ENCODE measurements at regions not wholly inside any gene's neighbourhood (a gene's known extent, or its start where the extent isn't known, plus 50 kb on each side); places are given as distances from the start of the nearest gene placed in this dataset.

- ATAC-seq (peak in 2 of 4 donors; percentile 10 to 55), DNase-seq (peak in 1 of 5 donors; percentile 21)
- 54 to 71% (median 65%) methylated on average over 9 of the region's 9 CpGs for WGBS, 4 donors
- Histone ChIP-seq H3K4me3 (no peak overlapping the region), H3K4me1 (peaks cover 0 to 10% (median 0%) of the 10 kb centered on the region in 12 donors), H3K27me3 (no peaks in the 10 kb centered on the region), H3K27ac (peak overlapping the region in 1 of 12 donors; percentile 9), H3K36me3 (no peaks in the 10 kb centered on the region), H3K9me3 (no peaks in the 10 kb centered on the region)
- TF ChIP-seq POLR2A (IDR thresholded peaks at IDR 0.05) (no peak), CTCF (IDR thresholded peaks at IDR 0.05) (no peak)
- intact Hi-C loops (cut with DNase I): no loop called here
Observed at GRCh38 chr6:22056398-22056797, 240.4 kb downstream of the PRL start.

GRCh38 chr6:22057962-22058361 lies 238.9 kb downstream of the PRL start:
- no peak for TF ChIP-seq CTCF (IDR thresholded peaks at IDR 0.05)
- TF ChIP-seq POLR2A (IDR thresholded peaks at IDR 0.05): no peak
- no peak overlapping the region for H3K4me3 ChIP-seq
- no peak overlapping the region for H3K27ac ChIP-seq
- WGBS, 4 donors: 85 to 92% (median 89%) methylated on average over 2 of the region's 2 CpGs
- intact Hi-C loops (cut with DNase I): no loop called here
- peaks cover 0 to 10% (median under 1%) of the 10 kb centered on the region in 12 donors for H3K4me1 ChIP-seq
- DNase-seq: no peak
- H3K36me3 ChIP-seq: no peaks in the 10 kb centered on the region
- no peaks in the 10 kb centered on the region for H3K9me3 ChIP-seq
- no peak for ATAC-seq
- H3K27me3 ChIP-seq: no peaks in the 10 kb centered on the region

GRCh38 chr6:22059126-22059525 lies 237.7 kb downstream of the PRL start:
- DNase-seq (no peak), ATAC-seq (no peak)
- 78 to 90% (median 84%) methylated on average over 3 of the region's 3 CpGs for WGBS, 4 donors
- no peaks in the 10 kb centered on the region for H3K9me3 ChIP-seq
- no peak for TF ChIP-seq CTCF (IDR thresholded peaks at IDR 0.05)
- TF ChIP-seq POLR2A (IDR thresholded peaks at IDR 0.05): no peak
- H3K27ac ChIP-seq: no peak overlapping the region
- intact Hi-C loops (cut with DNase I): no loop called here
- H3K27me3 ChIP-seq: no peaks in the 10 kb centered on the region
- peaks cover 0 to 14% (median 3%) of the 10 kb centered on the region in 12 donors for H3K4me1 ChIP-seq
- no peak overlapping the region for H3K4me3 ChIP-seq
- H3K36me3 ChIP-seq: no peaks in the 10 kb centered on the region

GRCh38 chr6:22059946-22060345 lies 236.9 kb downstream of the PRL start:
- Histone ChIP-seq H3K27me3 (no peaks in the 10 kb centered on the region), H3K9me3 (no peaks in the 10 kb centered on the region), H3K27ac (no peak overlapping the region), H3K4me1 (peaks cover 0 to 14% (median 3%) of the 10 kb centered on the region in 12 donors), H3K4me3 (no peak overlapping the region), H3K36me3 (no peaks in the 10 kb centered on the region)
- WGBS, 4 donors: 47 to 86% (median 67%) methylated on average over 1 of the region's 1 CpG
- TF ChIP-seq POLR2A (IDR thresholded peaks at IDR 0.05): no peak
- TF ChIP-seq CTCF (IDR thresholded peaks at IDR 0.05): no peak
- DNase-seq: no peak
- no peak for ATAC-seq
- intact Hi-C loops (cut with DNase I): no loop called here

All from heart left ventricle (tissue), 16 donors.